SU-DHL-6 (cell line): ENCODE measurements at regions not wholly inside any gene's neighbourhood (a gene's known extent, or its start where the extent isn't known, plus 50 kb on each side); places are given as distances from the start of the nearest gene placed in this dataset.

Experiments used
- EZH2phosphoT487 ChIP-seq: fragments of 200-600 bp; sonication (generic), shearing (Covaris generic); conservative IDR thresholded peaks from 2 replicates; pipeline ENCODE4 v1.6.1; 2018; ENCODE audit warnings: mild to moderate bottlenecking, antibody characterized with exemption, low read length, moderate library complexity, mixed read lengths
- TF ChIP-seq, protein P1 (sequence below): fragments of 200-600 bp; sonication (generic); IDR thresholded peaks from one replicate; pipeline ENCODE4 v1.5.1; 2017; ENCODE audit warnings: antibody characterized with exemption, mild to moderate bottlenecking, low read length, moderate library complexity; ENCODE audit not compliant: insufficient read depth, poor library complexity, severe bottlenecking

DNA sequence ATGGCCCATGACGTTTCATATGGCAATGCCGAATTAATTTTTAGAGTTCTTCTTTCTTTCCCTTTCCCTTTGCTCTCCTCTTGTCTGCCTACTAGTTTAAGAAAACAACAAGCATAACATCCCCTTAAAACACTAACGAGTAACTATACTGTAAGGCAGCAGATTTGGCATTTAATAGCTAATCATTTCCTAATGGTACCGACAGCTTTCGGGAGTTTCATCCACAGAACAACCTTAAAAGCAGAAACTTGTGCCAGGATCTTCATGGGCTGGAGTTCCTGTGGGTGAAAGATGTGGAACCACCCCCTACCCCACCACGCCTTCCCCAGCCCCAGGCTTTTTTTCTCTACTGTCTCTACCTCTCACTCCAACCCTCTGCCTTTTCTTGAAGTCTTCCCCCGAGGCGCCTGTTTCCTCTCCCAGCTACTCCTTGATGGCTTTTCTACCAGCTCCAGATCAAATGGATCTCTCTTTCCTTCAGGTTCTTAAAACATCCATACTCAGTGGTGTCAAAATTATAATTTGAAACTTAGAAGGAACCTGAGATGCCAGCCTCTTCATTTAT lies 319.5 kb downstream of the PIK3R1 start:
- TF ChIP-seq, protein P1, sequence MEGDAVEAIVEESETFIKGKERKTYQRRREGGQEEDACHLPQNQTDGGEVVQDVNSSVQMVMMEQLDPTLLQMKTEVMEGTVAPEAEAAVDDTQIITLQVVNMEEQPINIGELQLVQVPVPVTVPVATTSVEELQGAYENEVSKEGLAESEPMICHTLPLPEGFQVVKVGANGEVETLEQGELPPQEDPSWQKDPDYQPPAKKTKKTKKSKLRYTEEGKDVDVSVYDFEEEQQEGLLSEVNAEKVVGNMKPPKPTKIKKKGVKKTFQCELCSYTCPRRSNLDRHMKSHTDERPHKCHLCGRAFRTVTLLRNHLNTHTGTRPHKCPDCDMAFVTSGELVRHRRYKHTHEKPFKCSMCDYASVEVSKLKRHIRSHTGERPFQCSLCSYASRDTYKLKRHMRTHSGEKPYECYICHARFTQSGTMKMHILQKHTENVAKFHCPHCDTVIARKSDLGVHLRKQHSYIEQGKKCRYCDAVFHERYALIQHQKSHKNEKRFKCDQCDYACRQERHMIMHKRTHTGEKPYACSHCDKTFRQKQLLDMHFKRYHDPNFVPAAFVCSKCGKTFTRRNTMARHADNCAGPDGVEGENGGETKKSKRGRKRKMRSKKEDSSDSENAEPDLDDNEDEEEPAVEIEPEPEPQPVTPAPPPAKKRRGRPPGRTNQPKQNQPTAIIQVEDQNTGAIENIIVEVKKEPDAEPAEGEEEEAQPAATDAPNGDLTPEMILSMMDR, result no peak
- no peak for TF ChIP-seq EZH2phosphoT487
